ENCODE measurements at regions not wholly inside any gene's neighbourhood (a gene's known extent, or its start where the extent isn't known, plus 50 kb on each side); places are given as distances from the start of the nearest gene placed in this dataset.

DNA sequence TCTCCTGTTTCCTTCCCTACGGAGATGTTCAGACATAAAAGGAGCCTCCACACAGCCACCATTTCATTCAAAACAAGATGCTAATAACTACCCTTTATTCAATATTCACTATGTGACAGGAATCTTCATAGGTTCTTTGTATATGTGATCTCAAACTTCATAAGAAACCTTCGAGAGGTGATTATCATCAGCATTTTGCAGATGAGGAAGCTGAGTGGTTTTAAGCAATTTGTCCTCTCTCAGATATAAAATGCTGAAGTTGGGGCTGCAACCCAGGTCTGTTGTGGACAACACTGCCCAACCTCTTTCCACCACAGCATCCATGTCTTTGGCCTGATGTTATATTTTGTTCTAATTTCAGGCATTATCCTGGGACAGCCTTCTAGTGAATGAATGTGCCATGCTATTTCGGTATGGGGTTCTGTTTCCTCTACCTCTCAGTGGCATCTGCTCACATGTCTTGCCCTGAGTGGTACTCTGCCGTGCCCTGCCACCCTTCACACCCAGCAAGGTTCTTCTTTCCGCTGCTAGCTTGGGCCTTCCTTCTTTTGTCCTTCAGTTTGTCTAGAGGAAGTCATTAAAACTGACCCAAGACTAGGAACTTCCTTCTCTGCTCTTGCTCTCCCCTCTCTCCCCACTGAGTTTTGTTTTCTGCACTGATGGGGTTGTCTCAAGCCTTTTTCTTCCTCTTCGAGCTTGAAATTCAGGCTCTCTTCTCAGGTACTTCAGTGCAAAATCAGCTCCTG, 300.9 kb upstream of the PRDM1 start:
- H3K23ac ChIP-seq (ENCODE audit: low read length in 2 of 2), result no peak overlapping the region
- no peak overlapping the region for H2BK120ac ChIP-seq (ENCODE audit: low read depth, low read length)
- no peak overlapping the region for H3K14ac ChIP-seq (ENCODE audit: low read length in 2 of 2)
- H2AFZ ChIP-seq (ENCODE audit: low read depth, low read length), result no peak overlapping the region
- no peak overlapping the region for H3K18ac ChIP-seq (ENCODE audit: low read depth in 1 of 2, low read length in 2 of 2)
- no peak overlapping the region for H4K91ac ChIP-seq (ENCODE audit: low read length)
- no peak overlapping the region for H2BK15ac ChIP-seq (ENCODE audit: low read depth, poor library complexity, severe bottlenecking)
- no peak overlapping the region for H3K9ac ChIP-seq (ENCODE audit: low read length)
- no peak overlapping the region for H3K27ac ChIP-seq (ENCODE audit: low read length, poor library complexity, severe bottlenecking)
- H3K9me3 ChIP-seq (ENCODE audit: control insufficient read depth, low read length), result no peaks in the 10 kb centered on the region
- peak overlapping the region; percentile 19 for H4K8ac ChIP-seq (ENCODE audit: low read length)
- H3K4me2 ChIP-seq (ENCODE audit: low read length, poor library complexity, severe bottlenecking), result no peak overlapping the region
- no peak overlapping the region for H2AK5ac ChIP-seq (ENCODE audit: low read length, severe bottlenecking)
- H3K36me3 ChIP-seq (ENCODE audit: control insufficient read depth in 1 of 2, insufficient read depth in 2 of 2, low read depth in 1 of 2, low read length in 2 of 2), result no peaks in the 10 kb centered on the region
- H3K4me1 ChIP-seq (ENCODE audit: control insufficient read depth, insufficient read depth, low read depth, low read length), result no peaks in the 10 kb centered on the region
- H3K4me3 ChIP-seq (ENCODE audit: insufficient read depth in 1 of 2, low read depth in 1 of 2, low read length in 2 of 2), result no peak overlapping the region
- H3K79me1 ChIP-seq (replicated peaks; ENCODE audit: low read length, poor library complexity, severe bottlenecking), result no peaks in the 10 kb centered on the region
- H3K4ac ChIP-seq (ENCODE audit: low read depth in 1 of 2, low read length in 2 of 2), result no peak overlapping the region
- 94% methylated on average over 6 of the region's 6 CpGs for WGBS
- peaks cover 0 to 14% of the 10 kb centered on the region in 2 experiments for H3K27me3 ChIP-seq (ENCODE audit: control insufficient read depth in 1 of 2, insufficient read depth in 1 of 2, low read length in 2 of 2)
- DNase-seq, result no peak
- no peak overlapping the region for H2BK12ac ChIP-seq (ENCODE audit: low read length in 2 of 2)
- H2BK5ac ChIP-seq (ENCODE audit: low read depth, low read length, poor library complexity, severe bottlenecking), result no peak overlapping the region

DNA sequence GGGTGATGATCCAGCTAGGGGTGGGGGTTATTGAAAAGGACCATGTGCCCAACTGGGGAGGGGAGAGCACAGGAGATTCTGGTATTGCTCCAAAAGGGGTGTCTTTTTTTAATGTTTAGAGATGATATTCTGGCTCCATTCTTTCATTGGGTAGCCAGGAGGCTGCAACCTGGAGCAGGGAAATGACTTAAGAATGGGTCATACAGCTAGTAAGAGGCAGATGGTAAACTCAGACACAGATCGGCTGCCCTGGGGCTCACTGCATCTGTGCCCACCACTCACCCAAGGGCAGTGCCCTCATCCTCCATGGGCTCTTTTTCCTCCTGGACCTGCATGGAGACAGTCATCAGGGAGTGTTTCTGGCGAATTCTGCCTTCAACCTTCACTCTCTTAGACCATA, 302.0 kb upstream of the PRDM1 start:
- no peak overlapping the region for H2BK5ac ChIP-seq (ENCODE audit: low read depth, low read length, poor library complexity, severe bottlenecking)
- no peak overlapping the region for H3K18ac ChIP-seq (ENCODE audit: low read depth in 1 of 2, low read length in 2 of 2)
- H3K4ac ChIP-seq (ENCODE audit: low read depth in 1 of 2, low read length in 2 of 2), result no peak overlapping the region
- no peak overlapping the region for H3K4me2 ChIP-seq (ENCODE audit: low read length, poor library complexity, severe bottlenecking)
- H4K91ac ChIP-seq (ENCODE audit: low read length), result no peak overlapping the region
- H2BK15ac ChIP-seq (ENCODE audit: low read depth, poor library complexity, severe bottlenecking), result no peak overlapping the region
- H2AK5ac ChIP-seq (ENCODE audit: low read length, severe bottlenecking), result no peak overlapping the region
- no peak overlapping the region for H3K23ac ChIP-seq (ENCODE audit: low read length in 2 of 2)
- no peak overlapping the region for H2AFZ ChIP-seq (ENCODE audit: low read depth, low read length)
- no peak overlapping the region for H4K8ac ChIP-seq (ENCODE audit: low read length)
- H3K4me3 ChIP-seq (ENCODE audit: insufficient read depth in 1 of 2, low read depth in 1 of 2, low read length in 2 of 2), result no peak overlapping the region
- peaks cover 0 to 14% of the 10 kb centered on the region in 2 experiments for H3K27me3 ChIP-seq (ENCODE audit: control insufficient read depth in 1 of 2, insufficient read depth in 1 of 2, low read length in 2 of 2)
- no peak overlapping the region for H2BK120ac ChIP-seq (ENCODE audit: low read depth, low read length)
- H2BK12ac ChIP-seq (ENCODE audit: low read length in 2 of 2), result no peak overlapping the region
- no peak overlapping the region for H3K14ac ChIP-seq (ENCODE audit: low read length in 2 of 2)
- H3K27ac ChIP-seq (ENCODE audit: low read length, poor library complexity, severe bottlenecking), result no peak overlapping the region
- H3K9ac ChIP-seq (ENCODE audit: low read length), result no peak overlapping the region
- 84% methylated on average over 2 of the region's 2 CpGs for WGBS
- H3K9me3 ChIP-seq (ENCODE audit: control insufficient read depth, low read length), result no peaks in the 10 kb centered on the region
- no peaks in the 10 kb centered on the region for H3K4me1 ChIP-seq (ENCODE audit: control insufficient read depth, insufficient read depth, low read depth, low read length)
- H3K79me1 ChIP-seq (replicated peaks; ENCODE audit: low read length, poor library complexity, severe bottlenecking), result no peaks in the 10 kb centered on the region
- no peaks in the 10 kb centered on the region for H3K36me3 ChIP-seq (ENCODE audit: control insufficient read depth in 1 of 2, insufficient read depth in 2 of 2, low read depth in 1 of 2, low read length in 2 of 2)
- DNase-seq, result no peak

DNA sequence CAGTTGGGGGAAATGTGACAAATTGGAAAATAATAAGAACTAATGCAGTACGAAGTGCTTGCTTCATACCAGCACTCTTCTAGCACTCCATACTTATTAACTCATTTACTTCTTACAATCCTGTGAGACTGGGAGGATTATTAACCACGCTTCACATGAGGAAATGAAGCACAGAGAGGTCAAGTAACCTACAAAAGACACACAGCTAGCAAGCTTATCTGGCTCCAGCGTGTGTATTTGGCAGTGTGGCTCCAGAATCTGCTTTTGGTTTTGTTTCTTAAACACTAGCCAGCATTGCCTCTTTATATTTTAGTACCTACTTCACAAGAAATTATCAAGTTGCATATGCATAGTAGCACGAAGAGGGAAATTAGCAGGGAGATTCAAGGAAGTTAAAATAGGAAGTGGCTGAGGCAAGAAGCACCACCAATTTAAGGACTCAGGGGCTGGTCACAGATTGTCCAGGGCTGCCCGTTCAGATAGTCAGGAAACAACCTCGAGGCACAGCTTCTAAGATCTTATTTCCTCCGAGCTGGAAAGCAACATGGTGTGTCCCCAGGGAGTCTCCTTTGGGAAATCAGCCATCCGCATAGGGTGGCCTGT, 302.7 kb upstream of the PRDM1 start:
- Histone ChIP-seq H3K27ac (ENCODE audit: low read length, poor library complexity, severe bottlenecking) (no peak overlapping the region), H2AK5ac (ENCODE audit: low read length, severe bottlenecking) (no peak overlapping the region), H3K18ac (ENCODE audit: low read depth in 1 of 2, low read length in 2 of 2) (no peak overlapping the region), H3K36me3 (ENCODE audit: control insufficient read depth in 1 of 2, insufficient read depth in 2 of 2, low read depth in 1 of 2, low read length in 2 of 2) (no peaks in the 10 kb centered on the region), H2BK5ac (ENCODE audit: low read depth, low read length, poor library complexity, severe bottlenecking) (no peak overlapping the region), H3K4ac (ENCODE audit: low read depth in 1 of 2, low read length in 2 of 2) (no peak overlapping the region), H3K9ac (ENCODE audit: low read length) (no peak overlapping the region), H2BK15ac (ENCODE audit: low read depth, poor library complexity, severe bottlenecking) (no peak overlapping the region), H2AFZ (ENCODE audit: low read depth, low read length) (no peak overlapping the region), H3K27me3 (ENCODE audit: control insufficient read depth in 1 of 2, insufficient read depth in 1 of 2, low read length in 2 of 2) (peaks cover 0 to 14% of the 10 kb centered on the region in 2 experiments), H3K9me3 (ENCODE audit: control insufficient read depth, low read length) (no peaks in the 10 kb centered on the region), H4K91ac (ENCODE audit: low read length) (no peak overlapping the region), H3K23ac (ENCODE audit: low read length in 2 of 2) (no peak overlapping the region), H3K4me2 (ENCODE audit: low read length, poor library complexity, severe bottlenecking) (no peak overlapping the region), H3K79me1 (replicated peaks; ENCODE audit: low read length, poor library complexity, severe bottlenecking) (no peaks in the 10 kb centered on the region), H3K4me3 (ENCODE audit: insufficient read depth in 1 of 2, low read depth in 1 of 2, low read length in 2 of 2) (no peak overlapping the region), H4K8ac (ENCODE audit: low read length) (no peak overlapping the region), H3K14ac (ENCODE audit: low read length in 2 of 2) (no peak overlapping the region), H3K4me1 (ENCODE audit: control insufficient read depth, insufficient read depth, low read depth, low read length) (no peaks in the 10 kb centered on the region), H2BK12ac (ENCODE audit: low read length in 2 of 2) (no peak overlapping the region), H2BK120ac (ENCODE audit: low read depth, low read length) (no peak overlapping the region)
- no peak for DNase-seq
- WGBS, result 87% methylated on average over 8 of the region's 8 CpGs

DNA sequence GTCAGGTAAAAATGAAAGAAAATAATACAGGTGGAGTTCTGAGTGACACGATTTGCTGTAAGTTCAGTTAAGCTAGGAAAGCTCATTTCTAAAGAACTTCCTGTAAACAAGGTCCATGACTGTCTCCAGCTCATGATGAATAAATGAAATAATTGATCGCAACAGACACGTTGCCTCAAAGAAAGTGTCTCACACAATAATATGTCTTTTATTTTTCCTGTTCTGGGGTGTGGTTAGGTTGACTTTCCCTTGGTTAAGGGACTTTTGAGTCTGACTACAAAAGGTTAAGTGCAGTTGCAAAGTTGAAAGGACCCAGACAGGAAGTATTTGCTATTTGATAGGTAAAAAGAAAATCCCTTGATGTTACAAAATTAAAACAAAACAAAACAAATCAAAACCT, 304.2 kb upstream of the PRDM1 start:
- Histone ChIP-seq H2BK5ac (ENCODE audit: low read depth, low read length, poor library complexity, severe bottlenecking) (no peak overlapping the region), H2AFZ (ENCODE audit: low read depth, low read length) (no peak overlapping the region), H3K4me1 (ENCODE audit: control insufficient read depth, insufficient read depth, low read depth, low read length) (no peaks in the 10 kb centered on the region), H2BK12ac (ENCODE audit: low read length in 2 of 2) (no peak overlapping the region), H2BK15ac (ENCODE audit: low read depth, poor library complexity, severe bottlenecking) (no peak overlapping the region), H3K79me1 (replicated peaks; ENCODE audit: low read length, poor library complexity, severe bottlenecking) (no peaks in the 10 kb centered on the region), H2BK120ac (ENCODE audit: low read depth, low read length) (no peak overlapping the region), H3K4me2 (ENCODE audit: low read length, poor library complexity, severe bottlenecking) (no peak overlapping the region), H3K4ac (ENCODE audit: low read depth in 1 of 2, low read length in 2 of 2) (no peak overlapping the region), H3K27me3 (ENCODE audit: control insufficient read depth in 1 of 2, insufficient read depth in 1 of 2, low read length in 2 of 2) (peaks cover 0 to 8% of the 10 kb centered on the region in 2 experiments), H4K8ac (ENCODE audit: low read length) (no peak overlapping the region), H3K14ac (ENCODE audit: low read length in 2 of 2) (no peak overlapping the region), H4K91ac (ENCODE audit: low read length) (no peak overlapping the region), H3K4me3 (ENCODE audit: insufficient read depth in 1 of 2, low read depth in 1 of 2, low read length in 2 of 2) (no peak overlapping the region), H3K9me3 (ENCODE audit: control insufficient read depth, low read length) (no peaks in the 10 kb centered on the region), H3K27ac (ENCODE audit: low read length, poor library complexity, severe bottlenecking) (no peak overlapping the region), H2AK5ac (ENCODE audit: low read length, severe bottlenecking) (no peak overlapping the region), H3K23ac (ENCODE audit: low read length in 2 of 2) (no peak overlapping the region), H3K18ac (ENCODE audit: low read depth in 1 of 2, low read length in 2 of 2) (no peak overlapping the region), H3K36me3 (ENCODE audit: control insufficient read depth in 1 of 2, insufficient read depth in 2 of 2, low read depth in 1 of 2, low read length in 2 of 2) (no peaks in the 10 kb centered on the region), H3K9ac (ENCODE audit: low read length) (no peak overlapping the region)
- no peak for DNase-seq
- whole genome bisulfite sequencing, result 93% methylated on average over 3 of the region's 3 CpGs

Data from mesenchymal stem cell (in vitro differentiated cells and primary cell).